B cell (primary cell): ENCODE measurements at regions not wholly inside any gene's neighbourhood (a gene's known extent, or its start where the extent isn't known, plus 50 kb on each side); places are given as distances from the start of the nearest gene placed in this dataset.

Source experiments
- CTCF ChIP-seq: fragments of 200-600 bp; IDR thresholded peaks from one replicate; pipeline ENCODE4 v1.8.0; 2022; ENCODE audit warnings: antibody characterized with exemption, mild to moderate bottlenecking
- EZH2 ChIP-seq: IDR thresholded peaks from 2 replicates; pipeline ENCODE4 v1.6.1; 2012; ENCODE audit warnings: borderline replicate concordance, low read depth, mild to moderate bottlenecking, moderate library complexity, low read length; ENCODE audit not compliant: insufficient read depth, poor library complexity, severe bottlenecking

- TF ChIP-seq CTCF: no peak
- no peak for TF ChIP-seq EZH2
Observed at GRCh38 chr6:23775127-23775526, 350.9 kb upstream of the NRSN1 start.
